Endothelial cell of umbilical vein (primary cell): ENCODE measurements at regions not wholly inside any gene's neighbourhood (a gene's known extent, or its start where the extent isn't known, plus 50 kb on each side); places are given as distances from the start of the nearest gene placed in this dataset.

ENCODE experiments used
- BruUV-seq: library from RNA; stranded (reverse); fragments of 400-500 nt; replicated peaks from 2 replicates; lab custom pipeline; 2021; lab: Mats Ljungman, UMichigan
- CTCF ChIA-PET: fragments of 300-600, 350-600 bp; sonication (Branson Sonifier 250); formaldehyde crosslinking; loops from one replicate; lab custom pipeline; 2021; ENCODE audit warnings: antibody characterized with exemption, inconsistent platforms; lab: Charles Lee
- POLR2A ChIA-PET: fragments of 300-600, 350-600 bp; sonication (Branson Sonifier 250); formaldehyde crosslinking; loops from one replicate; lab custom pipeline; 2021; ENCODE audit warnings: antibody characterized with exemption, inconsistent platforms; lab: Charles Lee
- DNase-seq: peaks from one replicate; pipeline ENCODE4 v3.0.0-alpha.2; 2011; ENCODE audit warnings: low read depth, low spot score
- FAIRE-seq: peaks from 2 replicates; lab custom pipeline; 2011; peaks lifted over from hg19 to GRCh38; lab: Jason Lieb, UNC
- H2AFZ ChIP-seq: 2 replicates; pipeline ENCODE4 v1.6.0; 2012; ENCODE audit warnings: low read depth, low read length, control low read depth, inconsistent platforms
- H3K27ac ChIP-seq: 2 replicates; pipeline ENCODE4 v1.5.1; 2011; ENCODE audit warnings: low read depth, mild to moderate bottlenecking, control low read depth, low read length, moderate library complexity; ENCODE audit not compliant: insufficient read depth
- H3K27me3 ChIP-seq, 2 experiments: 2 replicates each; pipeline versions ENCODE4 v1.6.0 to v1.6.1; 2011; ENCODE audit warnings: low read length in 2 of 2, mixed read lengths in 1 of 2; ENCODE audit not compliant: control insufficient read depth in 2 of 2, insufficient read depth in 2 of 2
- H3K36me3 ChIP-seq, 2 experiments: 2 replicates in 1 of 2; 3 replicates in 1 of 2; pipeline ENCODE4 v1.5.1; 2011; ENCODE audit warnings: low read length in 2 of 2, mild to moderate bottlenecking in 1 of 2, moderate library complexity in 1 of 2; ENCODE audit not compliant: control insufficient read depth in 2 of 2, insufficient read depth in 2 of 2; ENCODE audit errors: extremely low read depth in 1 of 2
- H3K4me1 ChIP-seq: 3 replicates; pipeline ENCODE4 v1.5.1; 2011; ENCODE audit warnings: mild to moderate bottlenecking, low read length; ENCODE audit not compliant: control insufficient read depth, insufficient read depth; ENCODE audit errors: extremely low read depth
- H3K4me2 ChIP-seq: 2 replicates; pipeline ENCODE4 v1.6.1; 2011; ENCODE audit warnings: low read length, control low read depth, mixed read lengths; ENCODE audit not compliant: insufficient read depth
- H3K4me3 ChIP-seq, 3 experiments: fragments of 200-600 bp in 1 of 3; sonication (generic), shearing (Covaris generic) in 1 of 3; replicated peaks in 1 of 3; 2 replicates each; pipeline ENCODE4 v1.5.1; 2011 to 2016; ENCODE audit warnings: control low read depth in 3 of 3, low read length in 3 of 3, mild to moderate bottlenecking in 2 of 3, inconsistent platforms in 1 of 3, low read depth in 1 of 3, moderate library complexity in 1 of 3; ENCODE audit not compliant: insufficient read depth in 1 of 3
- H3K79me2 ChIP-seq: 2 replicates; pipeline ENCODE4 v1.6.0; 2012; ENCODE audit warnings: low read length, inconsistent platforms; ENCODE audit not compliant: control insufficient read depth, insufficient read depth
- H3K9ac ChIP-seq: replicated peaks from 2 replicates; pipeline ENCODE3; 2011; ENCODE audit warnings: low read length, control low read depth; ENCODE audit not compliant: insufficient read depth; ENCODE audit errors: extremely low read depth
- H3K9me1 ChIP-seq: replicated peaks from 3 replicates; pipeline ENCODE4 v1.6.0; 2011; ENCODE audit warnings: mild to moderate bottlenecking, low read length; ENCODE audit not compliant: control insufficient read depth, insufficient read depth; ENCODE audit errors: extremely low read depth
- H3K9me3 ChIP-seq: replicated peaks from 2 replicates; pipeline ENCODE4 v1.5.1; 2012; ENCODE audit warnings: low read length, inconsistent platforms; ENCODE audit not compliant: control insufficient read depth, insufficient read depth
- H4K20me1 ChIP-seq: replicated peaks from 2 replicates; pipeline ENCODE3; 2011; ENCODE audit warnings: mild to moderate bottlenecking, low read length; ENCODE audit not compliant: control insufficient read depth, insufficient read depth; ENCODE audit errors: extremely low read depth
- CTCF ChIP-seq, 2 donors: IDR thresholded peaks; 1 replicate in 1 of 2; 2 replicates in 1 of 2; pipeline ENCODE4 v1.5.1; 2011; ENCODE audit warnings: low read length in 2 of 2, mild to moderate bottlenecking in 2 of 2, moderate library complexity in 2 of 2, control low read depth in 1 of 2, inconsistent platforms in 1 of 2, low read depth in 1 of 2; ENCODE audit not compliant: insufficient read depth in 1 of 2; ENCODE audit errors: extremely low read depth in 1 of 2
- EZH2 ChIP-seq: IDR thresholded peaks from 2 replicates; pipeline ENCODE4 v1.6.1; 2012; ENCODE audit warnings: borderline replicate concordance, low read depth, mild to moderate bottlenecking, moderate library complexity, low read length, inconsistent platforms; ENCODE audit not compliant: severe bottlenecking
- FOS ChIP-seq: IDR thresholded peaks from 2 replicates; pipeline ENCODE4 v1.6.1; 2011; ENCODE audit warnings: mild to moderate bottlenecking, low read length, moderate library complexity, borderline replicate concordance; ENCODE audit not compliant: insufficient read depth
- GATA2 ChIP-seq: IDR thresholded peaks from 2 replicates; pipeline ENCODE4 v1.7.0; 2011; ENCODE audit warnings: low read depth, mild to moderate bottlenecking, moderate library complexity, mixed read lengths, low read length; ENCODE audit not compliant: insufficient read length, insufficient read depth
- JUN ChIP-seq: IDR thresholded peaks from 2 replicates; pipeline ENCODE4 v1.6.1; 2011; ENCODE audit warnings: borderline replicate concordance, low read depth; ENCODE audit not compliant: insufficient read length, insufficient read depth
- MAX ChIP-seq: IDR thresholded peaks from 2 replicates; pipeline ENCODE4 v1.6.1; 2011; ENCODE audit not compliant: insufficient read depth, insufficient read length
- MYC ChIP-seq: IDR thresholded peaks from one replicate; pipeline ENCODE4 v1.6.1; 2011; ENCODE audit warnings: mild to moderate bottlenecking, low read depth, low read length
- POLR2A ChIP-seq: IDR thresholded peaks from 2 replicates; pipeline ENCODE4 v1.6.1; 2012; ENCODE audit warnings: low read depth, mild to moderate bottlenecking, control low read depth, low read length
- POLR2AphosphoS5 ChIP-seq: IDR thresholded peaks from 2 replicates; pipeline ENCODE4 v1.6.1; 2012; ENCODE audit warnings: low read depth, mild to moderate bottlenecking, control low read depth, low read length, moderate library complexity; ENCODE audit not compliant: insufficient read depth
- dilution Hi-C: fragments of 300-500 bp; cut with MboI; formaldehyde crosslinking; loops from one replicate; pipeline ENCODE4 v1.15.0; 2019; ENCODE audit warnings: low sequenced_read_pairs; ENCODE audit not compliant: extremely low pct_ligation_motif_present
- intact Hi-C: fragments of 100-400 bp; cut with micrococcal nuclease; formaldehyde crosslinking; loops from one replicate; pipeline ENCODE4 v1.10.0; 2022

- TF ChIP-seq POLR2AphosphoS5 = no peak
- TF ChIP-seq GATA2 = no peak
- TF ChIP-seq POLR2A = no peak
- TF ChIP-seq JUN = no peak
- TF ChIP-seq EZH2 = no peak
- TF ChIP-seq MAX = no peak
- no peak for TF ChIP-seq FOS
- TF ChIP-seq CTCF (IDR thresholded peaks at IDR 0.05; ENCODE audit: extremely low read depth in 1 of 2, insufficient read depth in 1 of 2, low read depth in 1 of 2, low read length in 2 of 2) = no peak
- no peak for TF ChIP-seq MYC
- no peak overlapping the region for H3K27ac ChIP-seq
- FAIRE-seq = no peak
Observed at GRCh38 chr7:91717681-91718470, 162.6 kb downstream of the MTERF1 start.

More at GRCh38 chr7:91717681-91718470, 162.6 kb downstream of the MTERF1 start:
- no peak overlapping the region for H3K4me3 ChIP-seq
- no peak overlapping the region for H3K9ac ChIP-seq
- H3K79me2 ChIP-seq = no peaks in the 10 kb centered on the region
- no peaks in the 10 kb centered on the region for H3K9me1 ChIP-seq
- BruUV-seq = no TSS peak
- ChIA-PET POLR2A (no interaction called here), CTCF (no interaction called here)
- no peaks in the 10 kb centered on the region for H4K20me1 ChIP-seq
- DNase-seq = no peak
- H3K36me3 ChIP-seq = no peaks in the 10 kb centered on the region
- intact Hi-C loops (loop anchor here (5.0 kb wide), 1 partner anchor 231 kb away; no protein-coding TSS in a partner anchor), dilution Hi-C loops (no loop called here)
- H3K4me1 ChIP-seq = no peaks in the 10 kb centered on the region
- no peaks in the 10 kb centered on the region for H3K27me3 ChIP-seq
- H3K4me2 ChIP-seq = no peak overlapping the region
- H2AFZ ChIP-seq = no peak overlapping the region
- no peaks in the 10 kb centered on the region for H3K9me3 ChIP-seq
